Bone marrow (tissue), 2 donors: ENCODE measurements at regions not wholly inside any gene's neighbourhood (a gene's known extent, or its start where the extent isn't known, plus 50 kb on each side); places are given as distances from the start of the nearest gene placed in this dataset.

ENCODE experiments used
- DNase-seq, 2 donors: peaks; one replicate each; lab custom pipeline; 2025; lab: John Stamatoyannopoulos, UW

GRCh38 chr16:86683441-86684194 lies 105.3 kb downstream of the FOXL1 start:
- no peak for DNase-seq

- DNase-seq, result no peak
Measured at GRCh38 chr16:86685076-86685475, 106.7 kb downstream of the FOXL1 start.

GRCh38 chr16:86690970-86691369 lies 112.6 kb downstream of the FOXL1 start:
- no peak for DNase-seq

- DNase-seq, result no peak
Measured at GRCh38 chr16:86692426-86692825, 114.1 kb downstream of the FOXL1 start.

GRCh38 chr16:86693033-86693432 lies 114.7 kb downstream of the FOXL1 start:
- no peak for DNase-seq

- no peak for DNase-seq
Measured at GRCh38 chr16:86697715-86698114, 119.4 kb downstream of the FOXL1 start.

- no peak for DNase-seq
Measured at GRCh38 chr16:86700046-86700945, 121.9 kb downstream of the FOXL1 start.

- no peak for DNase-seq
Measured at GRCh38 chr16:86701286-86701975, 123.1 kb downstream of the FOXL1 start.

GRCh38 chr16:86702824-86703588 lies 124.7 kb downstream of the FOXL1 start:
- no peak for DNase-seq

GRCh38 chr16:86704516-86704915 lies 126.2 kb downstream of the FOXL1 start:
- DNase-seq, result no peak

- DNase-seq, result no peak
Measured at GRCh38 chr16:86706726-86707125, 128.4 kb downstream of the FOXL1 start.

- DNase-seq, result no peak
Measured at GRCh38 chr16:86707171-86707570, 128.8 kb downstream of the FOXL1 start.

GRCh38 chr16:86707581-86707980 lies 129.2 kb downstream of the FOXL1 start:
- no peak for DNase-seq

- DNase-seq, result no peak
Measured at GRCh38 chr16:86708431-86708830, 130.1 kb downstream of the FOXL1 start.

GRCh38 chr16:86709103-86709502 lies 130.8 kb downstream of the FOXL1 start:
- no peak for DNase-seq

GRCh38 chr16:86709902-86710601 lies 131.7 kb downstream of the FOXL1 start:
- DNase-seq, result no peak

GRCh38 chr16:86710602-86710950 lies 132.2 kb downstream of the FOXL1 start:
- DNase-seq, result no peak

- DNase-seq, result no peak
Measured at GRCh38 chr16:86712158-86713009, 134.0 kb downstream of the FOXL1 start.

- DNase-seq, result no peak
Measured at GRCh38 chr16:86713021-86713631, 134.8 kb downstream of the FOXL1 start.

- DNase-seq, result no peak
Measured at GRCh38 chr16:86714166-86714565, 135.8 kb downstream of the FOXL1 start.
